ENCODE measurements at regions not wholly inside any gene's neighbourhood (a gene's known extent, or its start where the extent isn't known, plus 50 kb on each side); places are given as distances from the start of the nearest gene placed in this dataset.

DNA sequence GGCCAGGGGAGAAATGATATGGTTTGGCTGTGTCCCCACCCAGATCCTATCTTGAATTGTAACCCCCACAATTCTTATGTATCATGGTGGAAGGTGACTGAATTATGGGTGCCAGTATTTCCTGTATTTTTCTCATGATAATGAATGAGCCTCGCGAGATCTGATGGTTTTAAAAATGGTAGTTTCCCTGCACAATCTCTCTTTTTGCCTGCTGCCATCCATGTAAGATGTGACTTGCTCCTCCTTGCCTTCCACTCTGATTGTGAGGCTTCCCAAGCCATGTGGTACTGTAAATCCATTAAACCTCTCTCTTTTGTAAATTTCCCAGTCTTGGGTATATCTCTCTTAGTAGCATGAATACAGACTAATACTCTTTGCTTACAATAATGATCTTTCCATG, 1453.9 kb upstream of the B3GALT2 start:
- no peak for TF ChIP-seq PTBP1 (IDR thresholded peaks at IDR 0.05; ENCODE audit: low read depth, low read length)
- TF ChIP-seq CTCF (IDR thresholded peaks at IDR 0.05 in 2 of 3, conservative IDR thresholded peaks at IDR 0.05 in 1 of 3; ENCODE audit: insufficient read depth in 2 of 3, low read depth in 1 of 3, low read length in 3 of 3): no peak

All from K562 (cell line).